Neural progenitor cell (in vitro differentiated cells): ENCODE measurements at regions not wholly inside any gene's neighbourhood (a gene's known extent, or its start where the extent isn't known, plus 50 kb on each side); places are given as distances from the start of the nearest gene placed in this dataset.

Experiments used
- EZH2 ChIP-seq: fragments of 200-600 bp; sonication (generic); IDR thresholded peaks from 2 replicates; pipeline ENCODE4 v1.6.1; 2017; ENCODE audit warnings: antibody characterized with exemption, mild to moderate bottlenecking, moderate library complexity
- EZH2phosphoT487 ChIP-seq: fragments of 200-600 bp; sonication (generic); IDR thresholded peaks from 2 replicates; pipeline ENCODE4 v1.6.1; 2017; ENCODE audit warnings: antibody characterized with exemption
- TF ChIP-seq, protein P1 (sequence below): fragments of 200-600 bp; sonication (generic); IDR thresholded peaks from 2 replicates; pipeline ENCODE4 v1.5.1; 2017; ENCODE audit warnings: antibody characterized with exemption, mild to moderate bottlenecking

GRCh38 chr10:61047788-61048560, 104.0 kb upstream of the RHOBTB1 start:
- TF ChIP-seq, protein P1, sequence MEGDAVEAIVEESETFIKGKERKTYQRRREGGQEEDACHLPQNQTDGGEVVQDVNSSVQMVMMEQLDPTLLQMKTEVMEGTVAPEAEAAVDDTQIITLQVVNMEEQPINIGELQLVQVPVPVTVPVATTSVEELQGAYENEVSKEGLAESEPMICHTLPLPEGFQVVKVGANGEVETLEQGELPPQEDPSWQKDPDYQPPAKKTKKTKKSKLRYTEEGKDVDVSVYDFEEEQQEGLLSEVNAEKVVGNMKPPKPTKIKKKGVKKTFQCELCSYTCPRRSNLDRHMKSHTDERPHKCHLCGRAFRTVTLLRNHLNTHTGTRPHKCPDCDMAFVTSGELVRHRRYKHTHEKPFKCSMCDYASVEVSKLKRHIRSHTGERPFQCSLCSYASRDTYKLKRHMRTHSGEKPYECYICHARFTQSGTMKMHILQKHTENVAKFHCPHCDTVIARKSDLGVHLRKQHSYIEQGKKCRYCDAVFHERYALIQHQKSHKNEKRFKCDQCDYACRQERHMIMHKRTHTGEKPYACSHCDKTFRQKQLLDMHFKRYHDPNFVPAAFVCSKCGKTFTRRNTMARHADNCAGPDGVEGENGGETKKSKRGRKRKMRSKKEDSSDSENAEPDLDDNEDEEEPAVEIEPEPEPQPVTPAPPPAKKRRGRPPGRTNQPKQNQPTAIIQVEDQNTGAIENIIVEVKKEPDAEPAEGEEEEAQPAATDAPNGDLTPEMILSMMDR = no peak
- TF ChIP-seq EZH2 (no peak), EZH2phosphoT487 (no peak)
